Midbrain (tissue), 1 donor: ENCODE measurements at regions not wholly inside any gene's neighbourhood (a gene's known extent, or its start where the extent isn't known, plus 50 kb on each side); places are given as distances from the start of the nearest gene placed in this dataset.

Experiments used
- DNase-seq: peaks from one replicate; lab custom pipeline; 2025; lab: John Stamatoyannopoulos, UW

DNA sequence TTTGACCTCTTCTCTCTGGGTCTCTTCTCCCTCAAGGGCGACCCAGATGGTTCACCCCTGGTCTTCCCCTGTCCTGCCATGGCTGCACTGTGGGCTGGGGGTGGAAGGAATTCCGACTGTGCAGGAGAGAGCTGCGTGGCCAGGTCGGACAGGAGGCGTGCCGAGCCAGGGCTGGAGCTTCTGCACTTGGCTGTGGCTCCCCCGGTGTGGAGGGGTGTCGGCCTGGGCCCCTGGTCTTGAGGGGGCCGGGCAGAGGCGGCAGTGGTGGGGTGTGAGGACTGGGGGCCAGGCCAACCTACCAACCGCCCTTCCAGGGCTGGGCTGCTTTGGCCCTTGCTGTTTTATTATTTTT, 74.9 kb upstream of the SHH start:
- no peak for DNase-seq

DNA sequence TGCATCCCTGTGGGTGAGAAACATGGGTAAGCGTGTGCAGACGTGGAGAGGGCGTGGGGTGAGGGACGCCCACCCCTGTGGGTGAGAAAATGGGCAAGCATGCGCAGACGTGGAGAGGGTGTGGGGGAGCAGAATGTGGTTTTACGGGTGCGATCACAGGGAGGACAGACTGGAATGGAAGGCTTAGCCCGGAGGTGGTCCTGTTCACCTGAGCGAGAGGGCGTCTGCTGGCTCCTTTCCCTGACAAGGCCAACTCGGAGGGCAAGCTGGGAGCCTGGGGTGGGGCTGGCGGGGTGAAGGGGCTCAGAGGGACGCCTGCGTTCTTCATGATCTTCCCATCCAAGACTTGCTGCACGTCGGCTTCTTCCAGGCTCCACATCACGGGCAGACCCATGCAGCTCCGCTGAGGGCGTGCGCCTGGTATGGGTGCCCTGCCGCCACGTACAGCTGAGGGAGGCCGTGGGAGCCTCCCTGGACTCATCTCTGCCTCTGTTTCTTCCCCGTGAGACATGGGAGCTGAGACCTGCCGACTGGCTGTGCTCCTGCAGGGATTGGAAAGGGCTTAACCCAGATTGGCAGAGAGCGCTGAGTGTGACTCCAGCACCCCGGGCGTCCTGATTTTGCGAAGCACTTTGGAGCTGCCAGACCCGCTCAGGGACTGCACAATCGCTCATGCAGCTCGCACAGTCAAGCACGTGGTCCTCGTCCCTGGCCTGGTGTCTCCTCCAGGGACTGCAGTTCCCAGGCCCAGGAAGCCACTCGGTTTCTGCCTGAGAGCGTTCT, 74.3 kb upstream of the SHH start:
- DNase-seq = no peak

DNA sequence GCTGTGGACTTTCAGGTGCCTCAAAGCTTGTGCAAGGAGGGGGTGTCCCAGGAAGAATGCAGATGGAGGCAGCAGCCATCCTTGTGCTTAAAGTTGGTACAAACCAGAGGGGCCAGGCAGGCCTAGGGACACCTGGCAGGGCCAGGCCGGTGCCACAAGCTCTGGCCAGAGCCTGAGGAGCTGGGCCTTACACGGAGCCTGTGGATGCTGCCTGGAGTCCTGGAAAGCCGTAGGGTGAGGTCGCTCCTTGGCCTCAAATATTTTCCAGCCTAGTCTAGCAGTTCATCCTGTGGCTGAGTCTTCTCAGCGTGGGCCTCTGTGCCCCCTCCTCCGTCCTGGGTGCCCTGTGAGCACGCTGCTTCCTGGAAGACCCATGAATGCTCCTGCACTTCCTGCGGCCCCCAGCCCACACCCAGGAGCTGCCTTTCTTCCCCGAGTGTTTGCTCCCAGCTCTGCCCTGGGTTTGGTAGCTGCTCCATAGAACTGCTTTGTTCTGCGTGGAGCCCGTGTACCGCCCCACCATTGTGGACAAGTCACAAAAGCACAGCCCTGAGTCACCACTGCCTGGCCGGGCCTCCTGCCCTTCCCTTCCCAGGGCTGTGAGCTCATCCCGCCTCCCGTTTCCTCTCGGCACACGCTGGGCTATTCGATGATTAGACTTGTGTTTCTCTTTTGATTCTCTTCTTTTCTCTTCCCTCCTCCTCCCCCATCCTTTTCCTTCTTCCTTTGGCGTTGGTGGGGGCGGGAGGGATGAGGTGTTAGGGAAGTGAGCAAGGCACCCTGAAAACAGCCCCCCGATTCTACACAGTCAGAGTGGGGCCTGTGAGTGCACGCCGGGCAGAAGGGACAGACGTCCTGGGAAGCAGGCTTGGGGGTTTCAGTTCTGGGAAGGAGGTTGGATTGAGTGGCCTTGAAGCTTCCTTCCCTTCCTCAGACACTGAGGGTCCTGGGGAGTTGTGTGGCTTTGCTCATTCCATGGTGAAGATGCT, 73.2 kb upstream of the SHH start:
- DNase-seq = no peak

DNA sequence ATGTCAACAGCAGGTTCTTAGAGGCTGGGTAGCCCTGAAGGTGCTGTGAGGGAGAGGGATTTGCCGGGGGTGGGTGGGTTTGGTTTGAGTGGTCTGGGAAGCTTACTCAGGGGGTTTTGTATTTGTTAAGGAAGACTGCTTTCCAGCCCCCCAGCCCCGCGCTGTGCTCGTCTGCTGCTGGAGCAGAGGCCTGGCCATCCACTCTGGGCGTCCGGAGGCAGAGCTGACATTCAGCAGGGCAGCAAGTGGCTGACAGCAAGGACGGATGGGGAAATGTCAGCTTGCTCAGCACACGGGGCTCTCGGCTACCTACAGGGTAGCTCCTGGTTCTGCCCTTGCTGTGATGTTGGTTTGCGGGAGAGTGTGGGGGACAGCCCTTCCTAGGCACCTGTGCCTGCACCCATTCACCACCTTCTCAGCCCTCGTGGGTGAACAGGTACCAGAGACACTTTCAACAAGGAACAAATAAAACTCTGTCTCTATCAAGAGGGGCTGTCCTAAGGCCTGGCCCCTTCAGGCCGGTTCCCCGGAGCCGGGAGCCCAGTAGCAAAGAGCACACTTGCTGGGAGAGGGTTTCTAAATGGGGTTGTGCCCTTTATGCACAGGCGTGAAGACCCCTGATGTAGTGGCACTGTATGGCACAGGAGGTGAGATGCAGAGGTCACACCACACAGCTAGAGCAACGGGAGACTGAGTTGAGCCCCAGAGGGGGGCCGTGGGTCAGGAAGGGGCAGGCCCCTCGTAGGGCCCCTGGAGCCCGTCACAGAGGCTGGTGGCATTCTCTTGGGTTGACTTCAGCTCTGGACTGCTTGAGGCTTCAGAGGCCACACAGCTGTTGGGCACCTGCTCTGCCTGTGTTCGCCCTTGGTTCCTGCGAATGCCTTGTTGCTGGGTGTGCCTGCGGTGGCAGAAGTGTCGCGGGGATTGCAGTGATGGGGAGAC, 72.2 kb upstream of the SHH start:
- no peak for DNase-seq

DNA sequence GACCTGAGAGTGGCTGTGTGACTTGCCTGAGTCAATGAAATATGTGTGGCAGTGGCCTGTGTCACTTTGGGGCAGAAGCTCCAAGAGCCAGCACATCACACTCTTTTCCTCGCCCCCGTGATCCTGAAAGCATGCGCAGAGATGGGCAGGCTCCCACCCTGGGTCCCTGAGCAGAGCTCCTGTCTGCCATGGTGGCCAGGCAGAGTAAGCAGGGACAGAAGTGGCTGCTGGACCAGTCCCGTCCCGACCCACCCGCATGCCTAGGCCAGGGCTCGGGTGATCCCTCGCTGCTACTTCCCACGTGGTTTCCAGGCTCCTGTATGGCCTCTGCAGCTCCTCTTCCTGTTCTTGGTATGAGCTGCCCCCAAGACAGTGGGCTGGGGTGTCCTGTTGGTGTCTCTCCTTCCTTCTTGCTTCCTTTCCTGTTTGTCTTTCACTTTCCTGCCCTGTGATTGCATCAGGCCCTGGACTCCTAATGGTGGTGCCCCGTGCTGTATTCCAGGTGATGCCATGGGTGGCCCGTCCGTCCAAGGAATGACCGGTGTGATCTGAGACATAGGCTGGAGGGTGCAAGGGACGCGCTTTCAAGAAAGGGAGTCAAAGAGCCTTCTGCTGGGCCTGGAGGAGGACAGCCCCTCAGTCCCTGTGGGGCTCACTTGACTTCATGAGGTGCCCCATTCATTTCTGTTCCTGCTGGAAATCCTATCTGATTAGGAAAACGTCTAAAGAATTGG, 71.4 kb upstream of the SHH start:
- no peak for DNase-seq

DNA sequence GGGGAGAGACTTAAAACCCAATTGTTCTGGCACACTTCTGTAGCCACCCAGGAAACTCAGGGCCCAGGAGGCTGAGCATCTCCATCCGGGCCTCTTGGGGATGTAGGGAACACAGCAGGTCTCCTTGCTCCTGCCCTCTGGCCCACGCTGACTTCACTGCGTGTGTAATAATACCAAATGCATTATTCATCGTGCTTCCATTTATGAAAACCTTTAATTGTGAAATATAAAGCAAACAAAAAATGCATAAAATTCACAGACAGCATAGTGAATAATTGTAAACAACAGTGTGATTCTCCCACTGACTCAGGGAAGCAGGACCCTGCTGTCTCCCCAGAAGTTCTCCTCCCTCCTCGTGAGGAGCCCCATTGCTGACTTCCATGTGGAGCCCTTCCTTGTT, 70.3 kb upstream of the SHH start:
- no peak for DNase-seq

DNA sequence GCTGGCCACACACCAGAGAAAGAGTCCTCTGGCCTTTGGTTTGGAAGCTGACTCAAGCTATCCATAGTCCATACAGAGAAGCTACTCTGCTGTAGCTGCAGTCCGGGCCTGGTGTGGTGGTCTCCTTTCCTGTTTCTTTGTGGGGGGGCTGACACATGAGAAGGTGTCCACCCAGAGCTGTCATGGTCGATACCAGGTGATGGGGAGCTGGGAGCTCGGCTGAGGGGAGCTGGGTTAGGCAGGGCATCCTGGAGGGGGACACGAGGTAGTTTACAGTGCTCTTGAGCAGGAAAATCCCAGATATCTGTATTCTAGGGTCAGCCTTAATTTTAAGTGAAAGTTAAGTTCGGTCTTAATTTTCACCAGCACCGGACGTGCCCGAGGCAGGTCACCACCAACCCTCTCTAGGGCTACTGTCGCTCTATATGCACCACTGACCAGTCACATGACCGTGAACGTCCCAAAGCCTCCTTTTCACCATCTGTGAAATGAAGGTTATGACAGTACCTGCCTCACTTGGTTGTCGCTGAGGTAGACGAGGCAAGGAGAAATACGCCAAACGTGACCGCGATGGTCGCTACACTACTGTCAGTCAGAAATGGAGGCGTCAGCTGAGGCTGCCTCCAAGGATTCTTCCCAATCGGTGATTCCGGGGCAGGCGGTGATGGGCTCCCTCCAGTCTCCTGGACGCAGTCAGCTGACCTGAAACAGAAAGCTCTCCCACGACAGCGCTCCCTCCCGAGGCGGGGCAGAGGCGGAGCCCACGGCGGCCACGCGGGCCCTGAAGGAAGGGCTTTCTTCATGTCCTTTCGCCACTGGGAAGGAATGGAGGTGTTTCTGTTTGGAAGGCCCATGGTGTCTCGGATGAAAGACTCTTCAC, 69.4 kb upstream of the SHH start:
- DNase-seq = no peak

DNA sequence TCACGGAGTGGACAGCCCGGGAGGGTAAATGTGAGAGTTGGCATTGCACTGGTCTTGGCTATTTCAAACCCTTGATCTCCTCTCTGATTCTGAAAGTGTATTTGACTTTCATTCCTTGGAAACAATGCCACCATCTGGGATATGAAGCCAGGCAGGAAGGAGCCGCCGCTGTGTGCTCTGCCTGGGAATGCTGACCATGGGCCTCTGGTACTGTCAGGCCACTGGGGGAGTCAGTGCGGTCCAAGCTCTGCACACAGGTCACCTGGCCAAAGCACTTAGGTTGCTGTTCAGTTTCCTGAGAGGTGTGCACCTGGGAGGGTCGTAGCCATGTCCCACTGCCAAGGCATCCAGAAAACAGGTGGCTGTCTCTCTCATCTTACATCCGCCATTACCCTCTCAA, 68.5 kb upstream of the SHH start:
- no peak for DNase-seq

DNA sequence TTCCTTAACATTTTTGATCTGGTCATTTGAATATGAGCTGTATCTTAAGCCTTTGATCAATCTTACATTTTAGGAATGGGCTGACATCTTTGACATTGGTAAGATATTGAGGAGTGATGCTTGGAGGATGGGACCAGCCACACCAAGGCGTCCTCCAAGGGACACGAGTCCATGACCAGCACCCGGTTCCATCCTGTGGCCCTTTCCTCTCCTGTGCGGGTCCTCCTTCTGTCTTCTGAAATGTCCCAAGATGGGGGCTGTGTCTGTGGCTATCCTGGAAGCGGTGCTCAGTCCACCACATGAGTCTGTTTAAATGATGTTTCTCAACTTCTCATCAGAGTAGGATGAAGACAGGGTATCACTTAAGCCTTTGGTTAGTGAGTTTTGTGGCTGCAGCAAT, 67.3 kb upstream of the SHH start:
- DNase-seq = no peak

DNA sequence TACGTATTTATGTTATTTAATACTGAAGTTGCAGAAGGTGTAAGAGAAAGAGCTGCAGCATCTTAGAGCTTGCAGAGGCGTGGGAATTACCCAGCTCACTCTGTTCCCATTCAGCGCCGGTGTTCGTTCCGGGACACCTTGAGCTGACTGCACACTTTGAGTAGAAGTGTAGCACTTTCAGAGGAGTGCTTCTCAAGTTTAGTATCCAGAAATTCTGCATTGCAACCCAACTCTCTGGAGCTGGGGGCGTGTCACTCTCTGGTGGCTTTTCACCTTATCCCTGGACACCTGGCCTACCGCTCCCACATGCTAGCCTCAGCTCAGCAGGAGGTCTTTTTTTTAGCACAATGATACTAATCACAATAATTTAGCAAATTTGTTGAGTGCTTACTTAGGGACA, 66.4 kb upstream of the SHH start:
- no peak for DNase-seq

DNA sequence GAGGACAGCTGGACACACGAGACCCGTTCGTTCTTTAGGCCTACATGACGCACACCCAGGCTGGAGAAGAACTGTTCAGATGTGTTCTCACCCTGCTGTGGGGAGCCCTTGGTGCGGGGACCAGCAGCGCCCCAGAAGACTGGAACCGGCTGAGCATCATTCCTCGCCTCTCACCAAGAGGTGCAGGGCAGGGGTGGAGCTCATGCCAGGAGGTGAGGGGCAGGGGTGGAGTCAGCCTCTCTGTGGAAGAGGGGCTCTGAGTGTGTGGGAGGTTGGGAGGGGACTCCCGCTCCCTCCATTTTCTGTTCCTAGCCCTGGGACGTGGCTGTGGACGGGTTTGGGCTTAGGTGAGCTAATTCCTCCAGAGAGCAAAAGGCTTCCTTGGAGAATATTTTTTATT, 66.0 kb upstream of the SHH start:
- no peak for DNase-seq

DNA sequence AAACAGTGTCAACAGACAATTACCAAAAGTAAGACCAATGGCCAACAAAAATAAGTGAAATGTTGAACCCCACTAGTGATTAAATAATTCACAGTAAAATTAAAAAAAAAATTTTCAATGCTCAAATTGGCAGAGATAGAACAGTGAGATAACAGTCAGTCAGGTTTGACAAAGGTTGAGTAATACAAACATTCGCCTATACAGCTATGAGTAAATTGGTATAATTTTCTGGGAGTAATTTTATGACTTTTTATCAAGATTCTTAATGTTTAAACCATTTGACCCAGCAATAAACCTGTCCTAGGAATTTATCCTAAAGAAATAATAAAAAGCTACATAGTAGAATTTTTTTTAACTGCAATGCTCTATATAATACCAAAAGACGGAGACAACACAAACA, 64.9 kb upstream of the SHH start:
- DNase-seq = no peak

DNA sequence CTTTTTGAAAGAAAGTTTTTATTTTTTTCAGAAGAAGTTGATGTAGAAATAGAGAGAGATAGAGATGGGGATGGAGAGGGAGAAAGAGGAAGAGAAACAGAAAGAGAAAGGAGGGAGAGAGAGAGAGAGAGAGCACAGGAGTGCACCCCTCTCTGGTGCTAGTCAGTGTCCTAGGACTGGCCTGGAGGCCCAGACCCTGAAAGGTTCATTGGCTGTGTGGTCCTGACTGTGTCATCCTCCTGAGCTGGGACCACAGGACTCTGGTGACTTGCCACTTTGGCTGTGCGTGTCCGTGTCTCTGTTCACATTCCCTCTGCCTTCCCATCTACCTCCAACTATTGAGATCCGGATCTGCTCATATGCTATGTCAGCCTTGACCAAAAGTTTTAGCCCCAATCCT, 62.1 kb upstream of the SHH start:
- DNase-seq = no peak

DNA sequence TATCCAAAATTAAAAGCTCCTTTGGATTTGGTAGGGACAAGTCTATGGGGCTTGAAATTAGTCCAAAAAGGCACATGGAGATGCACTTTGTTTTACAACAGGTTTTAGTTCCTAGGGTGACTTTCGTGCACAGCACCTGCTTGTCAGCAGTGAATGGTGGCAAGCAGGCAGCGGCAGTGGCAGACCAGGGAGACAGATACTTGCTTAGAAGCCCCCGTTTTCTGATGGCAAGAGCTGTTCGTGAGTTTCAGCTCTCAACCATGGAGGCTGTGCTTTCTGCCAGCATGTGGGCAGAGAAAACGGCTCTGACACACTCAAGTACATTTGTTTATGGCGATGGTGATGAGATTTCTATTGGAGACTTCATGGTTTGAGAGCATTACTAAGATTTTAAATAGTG, 61.7 kb upstream of the SHH start:
- DNase-seq = no peak

DNA sequence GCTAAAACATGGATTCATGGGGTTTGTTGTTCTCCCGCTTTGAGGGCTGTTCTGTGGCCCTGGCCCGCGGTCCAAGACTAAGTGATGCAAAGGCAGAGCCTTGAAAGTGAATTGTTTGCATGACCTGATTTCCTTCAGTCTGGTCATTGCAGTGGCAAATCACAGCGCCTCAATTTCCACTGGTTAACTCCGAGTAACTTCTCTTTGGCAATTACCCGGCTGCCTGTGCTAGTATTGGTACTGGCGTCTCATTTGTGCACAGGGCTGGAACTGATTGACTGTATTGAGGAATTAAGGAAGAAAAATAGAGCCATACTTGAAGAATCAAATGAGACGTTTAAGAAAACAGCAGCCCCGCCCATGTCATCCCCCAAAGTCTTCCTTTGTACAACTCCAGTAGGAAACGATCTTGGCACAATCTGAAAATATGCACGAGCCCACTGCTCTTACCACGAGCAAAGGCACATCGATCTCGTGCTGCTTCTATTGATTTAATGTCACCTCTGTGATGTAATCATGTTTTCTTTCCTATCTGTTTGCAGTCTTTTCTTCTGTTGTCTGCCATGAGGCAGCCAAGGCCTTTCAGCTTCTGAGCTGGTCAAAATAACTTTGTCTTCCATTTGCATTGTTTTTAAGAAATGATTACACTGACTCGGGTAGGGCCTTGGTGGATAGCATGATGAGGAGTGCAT, 60.6 kb upstream of the SHH start:
- no peak for DNase-seq

DNA sequence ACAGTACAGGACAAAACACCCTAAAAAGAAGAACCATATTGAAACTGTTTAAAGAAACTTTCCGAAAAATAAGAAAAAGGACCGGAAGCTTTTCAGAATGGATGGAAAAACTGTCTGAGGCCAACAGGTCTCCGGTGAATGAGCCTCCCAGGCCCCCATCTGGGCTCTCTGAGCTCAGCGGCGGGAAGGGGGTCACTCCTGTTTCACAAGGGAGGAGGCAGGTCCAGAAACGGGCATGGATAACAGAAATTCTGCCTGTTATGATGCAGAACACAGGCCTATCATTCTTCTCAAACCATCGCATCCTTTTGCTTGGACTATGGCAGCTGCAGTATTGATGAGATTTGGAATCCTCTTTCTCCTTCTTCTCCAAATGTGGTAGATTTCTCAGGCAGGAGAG, 58.9 kb upstream of the SHH start:
- DNase-seq = no peak

DNA sequence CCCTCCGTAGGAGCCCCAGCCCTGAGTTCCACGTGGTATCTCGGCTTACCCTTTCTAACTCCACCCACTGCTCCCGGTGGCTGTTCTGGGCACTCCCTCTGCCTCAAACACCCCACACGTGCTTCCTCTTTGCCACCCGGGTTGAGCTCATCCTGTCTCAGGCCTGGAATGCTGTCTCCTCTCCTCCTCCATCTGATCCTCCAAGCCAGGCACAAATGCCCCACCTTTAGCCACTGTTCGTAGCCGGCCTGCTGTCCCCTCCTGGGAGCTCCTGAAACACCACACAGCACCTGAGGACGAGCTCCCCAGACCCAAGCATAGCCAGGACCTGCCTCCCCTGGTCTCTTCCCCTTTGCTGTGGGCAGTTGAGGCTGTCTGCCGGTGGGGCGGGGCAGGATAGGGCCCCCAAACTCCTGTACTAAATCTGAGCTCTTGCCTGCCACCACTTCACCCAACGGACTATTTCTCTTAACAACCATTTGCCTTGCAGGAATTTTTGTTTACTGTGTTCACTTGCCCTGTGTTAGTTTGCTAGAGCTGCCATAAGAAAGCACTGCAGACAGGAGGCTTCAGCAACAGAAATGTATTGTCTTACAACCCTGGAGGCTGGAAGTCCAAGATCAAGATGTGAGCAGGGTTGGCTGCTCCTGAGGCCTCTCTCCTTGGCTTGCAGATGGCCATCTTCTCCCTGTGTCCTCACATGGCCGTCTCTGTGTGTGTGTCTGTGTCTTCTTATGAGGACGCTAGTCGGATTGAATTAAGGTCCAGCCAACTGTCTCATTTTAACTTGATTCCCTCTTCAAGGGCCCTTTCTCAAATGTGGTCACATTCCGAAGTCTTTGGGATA, 58.3 kb upstream of the SHH start:
- no peak for DNase-seq

DNA sequence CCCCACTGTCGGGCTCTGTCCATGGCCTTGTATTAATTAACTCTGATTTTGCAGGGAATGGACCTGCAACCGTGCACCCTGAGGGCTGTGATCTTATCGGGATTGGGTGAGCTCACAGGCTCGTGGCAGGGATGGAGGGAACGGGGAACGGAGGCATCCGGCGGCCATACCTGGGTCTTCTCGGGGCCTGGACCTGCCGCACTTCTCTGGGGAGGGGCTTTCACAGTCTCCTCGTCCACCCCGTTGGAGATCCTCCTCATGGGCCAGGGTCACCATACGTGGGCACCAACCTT, 57.5 kb upstream of the SHH start:
- no peak for DNase-seq
